ENCODE measurements at regions not wholly inside any gene's neighbourhood (a gene's known extent, or its start where the extent isn't known, plus 50 kb on each side); places are given as distances from the start of the nearest gene placed in this dataset.

GRCh38 chr10:76779796-76780301 lies 857.8 kb downstream of the KCNMA1 start:
- no peak for TF ChIP-seq MAZ (IDR thresholded peaks at IDR 0.05; ENCODE audit: borderline replicate concordance, low read depth, low read length)
- no peak for TF ChIP-seq MXI1 (IDR thresholded peaks at IDR 0.05; ENCODE audit: borderline replicate concordance, low read depth, low read length)
- no peak for TF ChIP-seq CEBPB (IDR thresholded peaks at IDR 0.05; ENCODE audit: low read depth, low read length)
- TF ChIP-seq ELK1 (IDR thresholded peaks at IDR 0.05; ENCODE audit: borderline replicate concordance, low read depth, low read length) = no peak
- Histone ChIP-seq H2BK20ac (ENCODE audit: low read depth, low read length) (no peak overlapping the region), H4K5ac (ENCODE audit: low read depth, low read length) (no peak overlapping the region), H3K79me1 (ENCODE audit: low read depth in 1 of 2, low read length in 2 of 2) (no peaks in the 10 kb centered on the region), H2BK120ac (ENCODE audit: low read depth, low read length) (no peak overlapping the region), H3K9me3 (ENCODE audit: control insufficient read depth, insufficient read depth, low read length) (peaks cover 4% of the 10 kb centered on the region), H3K27ac (ENCODE audit: insufficient read depth, low read length) (no peak overlapping the region), H4K8ac (ENCODE audit: low read depth in 2 of 2, low read length in 2 of 2) (no peak overlapping the region), H3K9ac (ENCODE audit: low read depth, low read length) (no peak overlapping the region), H4K20me1 (ENCODE audit: insufficient read depth, low read length) (no peaks in the 10 kb centered on the region), H2AK9ac (replicated peaks; ENCODE audit: low read depth, low read length, poor library complexity) (no peak overlapping the region), H3K4me1 (ENCODE audit: control insufficient read depth, insufficient read depth, low read length) (no peaks in the 10 kb centered on the region), H4K91ac (ENCODE audit: insufficient read depth, low read depth, low read length) (no peak overlapping the region), H3K4me3 (ENCODE audit: insufficient read depth, low read depth, low read length) (no peak overlapping the region), H3K18ac (ENCODE audit: low read depth, low read length) (no peak overlapping the region), H3K56ac (ENCODE audit: extremely low read depth, insufficient read depth, low read length) (no peak overlapping the region), H3K4ac (ENCODE audit: low read depth, low read length) (no peak overlapping the region), H3K23ac (ENCODE audit: low read depth, low read length) (no peak overlapping the region), H3K36me3 (ENCODE audit: control insufficient read depth, insufficient read depth, low read length) (no peaks in the 10 kb centered on the region), H3K27me3 (ENCODE audit: control insufficient read depth, insufficient read depth, low read length) (no peaks in the 10 kb centered on the region; the same call in 1 of the 2 replicates), H2AFZ (replicated peaks; ENCODE audit: low read length, poor library complexity) (no peak overlapping the region), H3K14ac (replicated peaks; ENCODE audit: low read depth, low read length) (no peak overlapping the region), H2AK5ac (ENCODE audit: low read depth, low read length) (no peak overlapping the region), H2BK5ac (ENCODE audit: low read depth, low read length, poor library complexity, severe bottlenecking) (no peak overlapping the region), H3K4me2 (ENCODE audit: low read depth, low read length) (no peak overlapping the region), H3K9me1 (ENCODE audit: insufficient read depth, low read length) (no peaks in the 10 kb centered on the region), H2BK15ac (ENCODE audit: low read depth, low read length) (no peak overlapping the region)
- no CpG with 5 or more reads among the region's 6 CpGs for WGBS, 2 experiments (ENCODE audit: extremely low coverage in 2 of 2, insufficient read length in 1 of 2)
- ChIA-PET CTCF (interaction anchor here (0.8 kb wide), 2 partner anchors 17 to 204 kb away, joined by 3 read pairs; no protein-coding TSS in a partner anchor), POLR2A (ENCODE audit: unreplicated experiment) (no interaction called here)
- DNase-seq (no peak), ATAC-seq (ENCODE audit: low read depth) (no peak)
- in situ Hi-C loops (cut with MboI; ENCODE audit: low sequenced_read_pairs) = no loop called here
- no TSS peak for BruUV-seq (replicated peaks)
- dilution Hi-C loops (cut with HindIII; ENCODE audit: low sequenced_read_pairs, unreplicated experiment) = no loop called here
- intact Hi-C loops (cut with micrococcal nuclease) = loop anchor here (5.0 kb wide), 1 partner anchor 1483 kb away; no protein-coding TSS in a partner anchor
